Bronchial epithelial cell (primary cell): ENCODE measurements at regions not wholly inside any gene's neighbourhood (a gene's known extent, or its start where the extent isn't known, plus 50 kb on each side); places are given as distances from the start of the nearest gene placed in this dataset.

Experiments used
- DNase-seq: peaks from one replicate; pipeline ENCODE4 v3.0.0-alpha.2; 2010; ENCODE audit warnings: low read depth
- FAIRE-seq: peaks from 2 replicates; lab custom pipeline; 2011; peaks lifted over from hg19 to GRCh38; lab: Jason Lieb, UNC
- H3K27me3 ChIP-seq: 2 replicates; pipeline ENCODE4 v1.5.1; 2011; ENCODE audit warnings: low read length; ENCODE audit not compliant: control insufficient read depth, insufficient read depth
- H3K36me3 ChIP-seq: 2 replicates; pipeline ENCODE4 v1.5.1; 2011; ENCODE audit warnings: low read length; ENCODE audit not compliant: control insufficient read depth, insufficient read depth
- H3K4me3 ChIP-seq: 2 replicates; pipeline ENCODE4 v1.5.1; 2011; ENCODE audit warnings: mild to moderate bottlenecking, low read depth, low read length, control low read depth
- CTCF ChIP-seq: IDR thresholded peaks from 2 replicates; pipeline ENCODE4 v1.5.1; 2011; ENCODE audit warnings: mild to moderate bottlenecking, moderate library complexity, low read length, control low read depth, inconsistent platforms; ENCODE audit not compliant: insufficient read depth, severe bottlenecking

- FAIRE-seq (no peak), DNase-seq (no peak)
- H3K4me3 ChIP-seq, result no peak overlapping the region
- H3K27me3 ChIP-seq, result no peaks in the 10 kb centered on the region
- H3K36me3 ChIP-seq, result no peaks in the 10 kb centered on the region
- no peak for TF ChIP-seq CTCF
Observed at GRCh38 chr5:120848883-120849282, 384.8 kb downstream of the PRR16 start.

GRCh38 chr5:120852222-120852860, 388.2 kb downstream of the PRR16 start:
- TF ChIP-seq CTCF, result no peak
- no peak for DNase-seq
- no peak for FAIRE-seq
- no peaks in the 10 kb centered on the region for H3K36me3 ChIP-seq
- H3K27me3 ChIP-seq, result no peaks in the 10 kb centered on the region
- H3K4me3 ChIP-seq, result no peak overlapping the region

- TF ChIP-seq CTCF, result no peak
- FAIRE-seq (no peak), DNase-seq (no peak)
- no peaks in the 10 kb centered on the region for H3K36me3 ChIP-seq
- H3K4me3 ChIP-seq, result no peak overlapping the region
- H3K27me3 ChIP-seq, result no peaks in the 10 kb centered on the region
Observed at GRCh38 chr5:120866997-120867396, 402.9 kb downstream of the PRR16 start.

- TF ChIP-seq CTCF, result no peak
- H3K36me3 ChIP-seq, result no peaks in the 10 kb centered on the region
- no peak for DNase-seq
- H3K27me3 ChIP-seq, result no peaks in the 10 kb centered on the region
- no peak overlapping the region for H3K4me3 ChIP-seq
- FAIRE-seq, result no peak
Observed at GRCh38 chr5:120869831-120870230, 405.7 kb downstream of the PRR16 start.

- H3K4me3 ChIP-seq, result no peak overlapping the region
- TF ChIP-seq CTCF, result no peak
- H3K36me3 ChIP-seq, result no peaks in the 10 kb centered on the region
- no peaks in the 10 kb centered on the region for H3K27me3 ChIP-seq
- DNase-seq (no peak), FAIRE-seq (no peak)
Observed at GRCh38 chr5:120872297-120872696, 408.2 kb downstream of the PRR16 start.

GRCh38 chr5:120873083-120873482, 409.0 kb downstream of the PRR16 start:
- no peak for DNase-seq
- Histone ChIP-seq H3K27me3 (no peaks in the 10 kb centered on the region), H3K4me3 (no peak overlapping the region), H3K36me3 (no peaks in the 10 kb centered on the region)
- FAIRE-seq, result no peak
- no peak for TF ChIP-seq CTCF
